Muscle of back (tissue), 3 donors: ENCODE measurements at regions not wholly inside any gene's neighbourhood (a gene's known extent, or its start where the extent isn't known, plus 50 kb on each side); places are given as distances from the start of the nearest gene placed in this dataset.
"Not testable (repeated sequence)": the region's sequence is repeated elsewhere in the genome, so short reads cannot be mapped to it uniquely, and the experiment has no call there.

Experiments
- DNase-seq, 3 donors: peaks; one replicate each; pipeline versions ENCODE4 v3.0.0 to v3.0.0-alpha.2; 2013

- no peak for DNase-seq
These were observed 100.4 kb downstream of the CD83 start for GRCh38 chr6:14217728-14218518.

- no peak for DNase-seq
These were observed 100.9 kb downstream of the CD83 start for GRCh38 chr6:14218519-14218800.

- no peak for DNase-seq
These were observed 104.2 kb downstream of the CD83 start for GRCh38 chr6:14221564-14222279.

- DNase-seq, result no peak
These were observed 105.4 kb downstream of the CD83 start for GRCh38 chr6:14222956-14223355.

- no peak for DNase-seq
These were observed 107.0 kb downstream of the CD83 start for GRCh38 chr6:14224359-14225103.

GRCh38 chr6:14226051-14226660 lies 108.6 kb downstream of the CD83 start:
- DNase-seq, result no peak

GRCh38 chr6:14228571-14228970 lies 111.0 kb downstream of the CD83 start:
- DNase-seq, result peak in 1 of 3 donors; percentile 59

- no peak for DNase-seq
These were observed 113.5 kb downstream of the CD83 start for GRCh38 chr6:14231071-14231483.

- DNase-seq, result no peak
These were observed 114.1 kb downstream of the CD83 start for GRCh38 chr6:14231501-14232280.

GRCh38 chr6:14232889-14233288 lies 115.3 kb downstream of the CD83 start:
- no peak for DNase-seq

- no peak for DNase-seq
These were observed 118.2 kb downstream of the CD83 start for GRCh38 chr6:14235653-14236356.

GRCh38 chr6:14239097-14239496 lies 121.5 kb downstream of the CD83 start:
- no peak for DNase-seq

- no peak for DNase-seq
These were observed 123.0 kb downstream of the CD83 start for GRCh38 chr6:14240411-14241166.

GRCh38 chr6:14241255-14242070 lies 123.9 kb downstream of the CD83 start:
- no peak for DNase-seq

- not testable (repeated sequence) for DNase-seq
These were observed 125.3 kb downstream of the CD83 start for GRCh38 chr6:14242912-14243311.

- DNase-seq, result no peak
These were observed 126.0 kb downstream of the CD83 start for GRCh38 chr6:14243597-14243996.

- no peak for DNase-seq
These were observed 129.3 kb downstream of the CD83 start for GRCh38 chr6:14246876-14247275.

GRCh38 chr6:14250573-14250972 lies 133.0 kb downstream of the CD83 start:
- DNase-seq, result no peak

GRCh38 chr6:14252271-14252850 lies 134.8 kb downstream of the CD83 start:
- DNase-seq, result no peak
